ENCODE measurements at regions not wholly inside any gene's neighbourhood (a gene's known extent, or its start where the extent isn't known, plus 50 kb on each side); places are given as distances from the start of the nearest gene placed in this dataset.
A peak's percentile ranks its signal among the peaks of the same experiment; 100 is the strongest.

GRCh38 chr1:83016354-83016849 lies 982.5 kb downstream of the TTLL7 start:
- DNase-seq = no peak

- no peak for DNase-seq
These were observed 983.8 kb downstream of the TTLL7 start for GRCh38 chr1:83015163-83015562.

GRCh38 chr1:83012950-83013349 lies 986.0 kb downstream of the TTLL7 start:
- DNase-seq = no peak

- DNase-seq = no peak
These were observed 987.7 kb downstream of the TTLL7 start for GRCh38 chr1:83011265-83011664.

GRCh38 chr1:83006271-83006670 lies 992.7 kb downstream of the TTLL7 start:
- no peak for DNase-seq

- DNase-seq = no peak
These were observed 998.6 kb downstream of the TTLL7 start for GRCh38 chr1:83000286-83000685.

- DNase-seq = no peak
These were observed 1003.0 kb downstream of the TTLL7 start for GRCh38 chr1:82995951-82996350.

- DNase-seq = peak; percentile 22
These were observed 1004.2 kb downstream of the TTLL7 start for GRCh38 chr1:82994616-82995263.

GRCh38 chr1:82991569-82991968 lies 1007.4 kb downstream of the TTLL7 start:
- DNase-seq = no peak

GRCh38 chr1:82979593-82980236 lies 1019.2 kb downstream of the TTLL7 start:
- no peak for DNase-seq

- no peak for DNase-seq
These were observed 1020.2 kb downstream of the TTLL7 start for GRCh38 chr1:82978461-82979324.

- no peak for DNase-seq
These were observed 1025.9 kb downstream of the TTLL7 start for GRCh38 chr1:82972841-82973553.

- no peak for DNase-seq
These were observed 1029.6 kb downstream of the TTLL7 start for GRCh38 chr1:82969340-82969739.

- DNase-seq = no peak
These were observed 1036.3 kb downstream of the TTLL7 start for GRCh38 chr1:82962658-82963057.

GRCh38 chr1:82950606-82951200 lies 1048.2 kb downstream of the TTLL7 start:
- no peak for DNase-seq

- no peak for DNase-seq
These were observed 1050.5 kb downstream of the TTLL7 start for GRCh38 chr1:82948386-82948785.

GRCh38 chr1:82947278-82947677 lies 1051.7 kb downstream of the TTLL7 start:
- DNase-seq = no peak

- no peak for DNase-seq
These were observed 1052.8 kb downstream of the TTLL7 start for GRCh38 chr1:82946096-82946605.

- DNase-seq = no peak
These were observed 1054.1 kb downstream of the TTLL7 start for GRCh38 chr1:82944822-82945221.

GRCh38 chr1:82934074-82934473 lies 1064.9 kb downstream of the TTLL7 start:
- peak; percentile 49 for DNase-seq

GRCh38 chr1:82932727-82933126 lies 1066.2 kb downstream of the TTLL7 start:
- no peak for DNase-seq

- DNase-seq = no peak
These were observed 1066.7 kb downstream of the TTLL7 start for GRCh38 chr1:82932207-82932606.

All from femur (tissue), 1 donor.